ENCODE measurements at regions not wholly inside any gene's neighbourhood (a gene's known extent, or its start where the extent isn't known, plus 50 kb on each side); places are given as distances from the start of the nearest gene placed in this dataset.

- TF ChIP-seq EP300 (IDR thresholded peaks at IDR 0.05) (no peak), CTCF (IDR thresholded peaks at IDR 0.05) (no peak), POLR2A (IDR thresholded peaks at IDR 0.05) (no peak)
These were observed 104.9 kb downstream of the FEM1C start for GRCh38 chr5:115439639-115440038.

GRCh38 chr5:115439042-115439441 is 105.5 kb downstream of the FEM1C start:
- no peak for TF ChIP-seq POLR2A (IDR thresholded peaks at IDR 0.05)
- no peak for TF ChIP-seq EP300 (IDR thresholded peaks at IDR 0.05)
- no peak for TF ChIP-seq POLR2AphosphoS5 (IDR thresholded peaks at IDR 0.05)
- no peak for TF ChIP-seq CTCF (IDR thresholded peaks at IDR 0.05)
- Histone ChIP-seq H3K9me3 (peaks cover 0 to 19% (median 0%) of the 10 kb centered on the region in 3 donors), H3K27me3 (no peaks in the 10 kb centered on the region), H3K4me1 (peaks cover 7 to 26% (median 8%) of the 10 kb centered on the region in 3 donors), H3K4me3 (no peak overlapping the region), H3K27ac (no peak overlapping the region), H3K36me3 (no peaks in the 10 kb centered on the region)
- 45 to 62% methylated on average over 2 of the region's 2 CpGs for WGBS, 2 donors (ENCODE audit: low coverage in 1 of 2)
- no peak for ATAC-seq

More at GRCh38 chr5:115439639-115440038, 104.9 kb downstream of the FEM1C start:
- peaks cover 7 to 20% (median 8%) of the 10 kb centered on the region in 3 donors for H3K4me1 ChIP-seq
- 94% methylated on average over 2 of the region's 2 CpGs for WGBS, 2 donors (ENCODE audit: low coverage in 1 of 2)
- no peak overlapping the region for H3K27ac ChIP-seq
- no peaks in the 10 kb centered on the region for H3K36me3 ChIP-seq
- H3K9me3 ChIP-seq, result peaks cover 0 to 19% (median 0%) of the 10 kb centered on the region in 3 donors
- H3K4me3 ChIP-seq, result no peak overlapping the region
- no peaks in the 10 kb centered on the region for H3K27me3 ChIP-seq
- ATAC-seq, result no peak

GRCh38 chr5:115435778-115436712 is 108.5 kb downstream of the FEM1C start:
- TF ChIP-seq POLR2A (IDR thresholded peaks at IDR 0.05) (no peak), POLR2AphosphoS5 (IDR thresholded peaks at IDR 0.05) (no peak), CTCF (IDR thresholded peaks at IDR 0.05) (no peak), EP300 (IDR thresholded peaks at IDR 0.05) (no peak)
- 26 to 40% methylated on average over 3 of the region's 3 CpGs for WGBS, 2 donors (ENCODE audit: low coverage in 1 of 2)
- H3K27ac ChIP-seq, result peak overlapping the region; percentile 22 to 53 (median 36)
- no peaks in the 10 kb centered on the region for H3K27me3 ChIP-seq
- no peak overlapping the region for H3K4me3 ChIP-seq
- no peak for ATAC-seq
- H3K4me1 ChIP-seq, result peaks cover 8 to 56% (median 19%) of the 10 kb centered on the region in 3 donors
- peaks cover 0 to 14% (median 0%) of the 10 kb centered on the region in 3 donors for H3K9me3 ChIP-seq
- no peaks in the 10 kb centered on the region for H3K36me3 ChIP-seq

GRCh38 chr5:115435065-115435777 is 109.4 kb downstream of the FEM1C start:
- Histone ChIP-seq H3K4me1 (peaks cover 8 to 62% (median 19%) of the 10 kb centered on the region in 3 donors), H3K9me3 (peaks cover 0 to 8% (median 0%) of the 10 kb centered on the region in 3 donors), H3K27ac (peak overlapping the region in 3 of 4 donors; percentile 22 to 53 (median 46)), H3K36me3 (no peaks in the 10 kb centered on the region), H3K4me3 (no peak overlapping the region), H3K27me3 (no peaks in the 10 kb centered on the region)
- no peak for TF ChIP-seq EP300 (IDR thresholded peaks at IDR 0.05)
- TF ChIP-seq POLR2A (IDR thresholded peaks at IDR 0.05), result no peak
- TF ChIP-seq CTCF (IDR thresholded peaks at IDR 0.05), result no peak
- no peak for TF ChIP-seq POLR2AphosphoS5 (IDR thresholded peaks at IDR 0.05)
- no peak for ATAC-seq
- WGBS, 2 donors (ENCODE audit: low coverage in 1 of 2), result 19 to 63% methylated on average over 3 to 4 of the region's 4 CpGs
